GM10266 (cell line): ENCODE measurements at regions not wholly inside any gene's neighbourhood (a gene's known extent, or its start where the extent isn't known, plus 50 kb on each side); places are given as distances from the start of the nearest gene placed in this dataset.
"Not testable (repeated sequence)": the region's sequence is repeated elsewhere in the genome, so short reads cannot be mapped to it uniquely, and the experiment has no call there.

Experiments
- DNase-seq: peaks from one replicate; pipeline ENCODE4 v3.0.0; 2012; ENCODE audit errors: extremely low spot score
- TF ChIP-seq, protein P1 (sequence below): IDR thresholded peaks from 2 replicates; pipeline ENCODE4 v1.5.1; 2012; ENCODE audit warnings: mild to moderate bottlenecking, low read depth; ENCODE audit not compliant: control insufficient read depth, insufficient read depth; ENCODE audit errors: missing control alignments

DNA sequence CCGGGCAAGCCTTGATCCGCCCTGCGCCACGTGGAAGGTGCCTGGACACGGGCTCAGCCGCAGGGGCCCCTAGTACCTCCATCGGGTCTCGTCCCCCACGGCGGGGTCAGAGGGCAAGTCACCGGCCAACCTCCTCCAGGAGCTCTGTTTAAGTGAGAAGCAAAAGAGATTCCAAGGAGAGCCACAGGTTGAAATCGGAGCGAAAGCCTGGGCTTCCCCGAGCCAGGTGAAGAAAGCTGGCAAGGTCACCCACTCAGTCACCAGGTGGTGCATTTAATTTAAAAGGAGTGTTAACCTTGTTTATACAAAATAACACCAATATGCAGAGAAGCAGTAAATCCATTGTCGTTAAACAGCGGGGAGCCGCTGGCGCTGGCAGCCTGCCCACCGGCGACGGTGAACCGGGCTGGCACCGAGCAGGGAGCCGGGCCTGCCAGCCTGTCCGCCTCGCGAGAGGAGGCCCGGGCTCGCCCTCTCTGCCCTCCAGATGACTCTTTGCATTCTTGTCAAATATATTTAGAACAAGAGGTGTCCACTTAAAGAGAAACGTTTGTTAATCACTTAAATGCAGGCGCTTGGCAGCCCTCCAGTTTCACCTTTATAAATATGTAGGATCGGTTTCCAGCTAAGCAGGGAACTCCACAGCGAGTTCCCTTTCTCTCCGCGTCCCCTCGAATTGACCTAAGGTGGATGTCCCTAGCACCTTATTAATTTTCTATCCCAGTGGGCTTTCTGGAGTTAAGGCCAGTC is 277.3 kb upstream of the NR2F2 start:
- TF ChIP-seq, protein P1, sequence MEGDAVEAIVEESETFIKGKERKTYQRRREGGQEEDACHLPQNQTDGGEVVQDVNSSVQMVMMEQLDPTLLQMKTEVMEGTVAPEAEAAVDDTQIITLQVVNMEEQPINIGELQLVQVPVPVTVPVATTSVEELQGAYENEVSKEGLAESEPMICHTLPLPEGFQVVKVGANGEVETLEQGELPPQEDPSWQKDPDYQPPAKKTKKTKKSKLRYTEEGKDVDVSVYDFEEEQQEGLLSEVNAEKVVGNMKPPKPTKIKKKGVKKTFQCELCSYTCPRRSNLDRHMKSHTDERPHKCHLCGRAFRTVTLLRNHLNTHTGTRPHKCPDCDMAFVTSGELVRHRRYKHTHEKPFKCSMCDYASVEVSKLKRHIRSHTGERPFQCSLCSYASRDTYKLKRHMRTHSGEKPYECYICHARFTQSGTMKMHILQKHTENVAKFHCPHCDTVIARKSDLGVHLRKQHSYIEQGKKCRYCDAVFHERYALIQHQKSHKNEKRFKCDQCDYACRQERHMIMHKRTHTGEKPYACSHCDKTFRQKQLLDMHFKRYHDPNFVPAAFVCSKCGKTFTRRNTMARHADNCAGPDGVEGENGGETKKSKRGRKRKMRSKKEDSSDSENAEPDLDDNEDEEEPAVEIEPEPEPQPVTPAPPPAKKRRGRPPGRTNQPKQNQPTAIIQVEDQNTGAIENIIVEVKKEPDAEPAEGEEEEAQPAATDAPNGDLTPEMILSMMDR = no peak
- DNase-seq = no peak

DNA sequence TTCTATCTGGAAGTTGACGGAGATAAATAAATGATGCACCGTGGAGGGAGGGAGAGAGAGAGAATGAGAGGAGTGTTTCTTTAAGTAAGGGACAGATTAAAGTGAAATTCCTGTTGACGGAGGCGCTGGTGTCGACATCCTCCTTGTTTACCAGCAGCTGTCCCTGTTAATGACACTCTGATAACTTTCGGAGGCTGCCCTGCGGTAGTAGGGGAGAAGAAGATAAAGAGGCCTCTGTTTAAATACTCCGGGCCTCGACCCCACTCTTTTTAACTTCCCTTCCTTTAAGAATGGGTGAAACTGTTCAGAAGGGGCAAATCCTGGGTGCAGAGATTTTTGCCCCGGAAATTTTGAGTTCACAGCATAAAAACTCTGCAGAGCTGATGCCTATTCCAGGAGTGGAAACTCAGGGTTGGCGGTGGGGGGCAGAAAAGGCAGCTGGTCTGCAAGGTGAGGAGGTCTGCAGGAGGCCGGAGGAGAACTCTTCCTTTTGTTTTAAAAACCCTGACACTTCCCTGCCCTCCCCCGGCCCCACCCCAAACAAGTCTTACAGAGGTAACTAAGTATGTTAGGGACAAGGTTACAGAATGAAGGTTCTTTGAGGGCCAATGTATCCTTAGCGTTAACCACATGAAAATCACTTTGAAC is 276.6 kb upstream of the NR2F2 start:
- no peak for DNase-seq
- TF ChIP-seq, protein P1 = no peak

DNA sequence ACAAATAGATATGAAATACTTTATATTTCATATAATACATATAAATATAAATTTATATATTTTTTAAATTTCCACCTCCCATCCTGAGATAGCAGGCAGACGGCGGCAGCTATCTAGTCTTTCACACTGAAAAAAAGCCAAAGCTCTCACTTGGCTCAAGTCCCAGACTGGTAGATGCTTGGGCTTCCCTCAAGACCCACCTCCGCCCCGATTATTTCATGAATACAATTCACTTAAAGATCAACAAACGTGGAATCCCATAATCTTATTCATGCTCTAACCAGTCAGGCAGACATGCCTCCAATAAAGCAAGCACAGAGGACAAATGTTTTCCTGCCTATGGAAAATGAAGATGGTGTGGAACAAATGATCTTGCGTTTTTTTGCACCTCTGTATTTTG is 275.9 kb upstream of the NR2F2 start:
- no peak for DNase-seq

DNA sequence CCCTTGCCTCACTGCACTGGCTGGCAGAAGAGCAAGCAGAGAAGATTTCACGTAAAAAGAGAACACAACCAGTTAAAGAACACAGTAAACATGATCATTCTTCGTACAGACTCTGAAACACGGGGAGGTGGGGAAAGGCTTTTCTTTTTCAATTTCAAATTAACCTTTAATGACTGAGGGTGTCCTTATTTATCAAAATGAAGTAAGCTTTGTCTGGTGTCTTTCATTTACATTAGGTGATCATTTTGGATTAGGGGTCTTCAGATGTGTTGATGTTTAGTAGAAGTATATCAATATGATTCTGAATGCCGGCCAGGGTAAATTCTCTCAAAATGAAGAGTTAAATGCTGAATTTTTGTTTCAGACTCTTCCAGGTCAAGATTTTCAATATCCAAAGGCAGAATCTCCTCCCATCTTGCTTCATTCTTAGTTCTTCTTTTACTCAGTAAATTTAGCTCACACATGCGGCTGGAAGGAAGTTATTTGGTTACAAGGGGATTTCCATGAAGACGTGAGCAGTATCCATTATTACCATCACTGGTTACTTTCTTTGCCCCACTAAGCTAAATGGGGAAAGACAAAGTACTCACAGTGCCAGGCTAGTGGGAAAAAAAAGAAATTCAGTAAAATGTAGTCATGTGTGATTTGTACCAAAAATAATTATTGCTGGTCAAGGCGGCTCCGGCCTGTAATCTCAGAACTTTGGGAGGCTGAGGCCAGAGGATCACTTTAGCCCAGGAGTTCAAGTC is 272.2 kb upstream of the NR2F2 start:
- TF ChIP-seq, protein P1 = no peak
- peak; percentile 72 for DNase-seq

More for the DNA sequence above, 275.9 kb upstream of the NR2F2 start:
- TF ChIP-seq, protein P1 = no peak

DNA sequence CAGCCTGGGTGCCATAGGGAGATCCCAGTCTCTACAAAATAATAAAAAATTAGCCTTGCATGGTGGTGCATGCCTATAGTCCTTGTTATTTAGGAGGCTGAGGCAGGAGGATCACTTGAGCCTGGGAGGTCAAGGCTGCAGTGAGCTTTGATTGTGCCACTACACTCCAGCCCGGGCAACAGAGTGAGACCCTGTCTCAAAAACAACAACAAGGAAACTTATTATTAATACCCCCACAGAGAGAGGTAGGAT is 271.7 kb upstream of the NR2F2 start:
- DNase-seq = not testable (repeated sequence)

DNA sequence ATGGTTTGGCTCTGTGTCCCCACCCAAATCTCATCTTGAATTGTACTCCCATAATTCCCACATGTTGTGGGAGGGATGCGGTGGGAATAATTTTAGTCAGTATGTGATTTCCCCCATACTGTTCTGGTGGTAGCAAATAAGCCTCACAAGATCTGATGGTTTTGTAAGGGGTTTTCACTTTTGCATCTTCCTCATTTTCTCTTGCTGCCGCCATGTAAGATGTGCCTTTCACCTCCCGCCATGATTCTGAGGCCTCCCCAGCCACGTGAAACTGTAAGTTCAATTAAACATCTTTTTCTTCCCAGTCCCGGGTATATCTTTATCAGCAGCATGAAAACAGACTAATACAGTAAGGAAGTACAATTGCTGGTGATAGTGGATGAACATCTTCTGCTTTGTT is 269.9 kb upstream of the NR2F2 start:
- DNase-seq = not testable (repeated sequence)

DNA sequence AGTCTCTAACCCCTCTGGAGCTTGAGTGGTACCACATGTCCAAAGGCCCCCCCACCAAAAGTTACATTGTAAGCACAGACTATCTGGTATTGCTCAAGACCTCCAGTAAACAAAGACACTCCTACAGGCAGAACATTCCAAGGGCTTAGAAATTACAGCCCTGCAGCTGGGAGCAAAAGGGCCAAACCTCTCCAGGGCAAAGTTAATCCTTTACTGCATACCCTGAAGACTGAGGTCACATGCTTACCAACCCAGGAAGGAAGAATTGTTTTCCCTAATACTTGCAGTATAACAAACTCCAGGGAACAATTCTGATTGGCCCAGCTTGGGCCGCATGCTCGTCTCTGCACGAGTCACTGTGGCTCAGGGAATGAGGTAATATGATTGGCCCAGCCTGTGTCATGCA is 266.1 kb upstream of the NR2F2 start:
- no peak for DNase-seq

DNA sequence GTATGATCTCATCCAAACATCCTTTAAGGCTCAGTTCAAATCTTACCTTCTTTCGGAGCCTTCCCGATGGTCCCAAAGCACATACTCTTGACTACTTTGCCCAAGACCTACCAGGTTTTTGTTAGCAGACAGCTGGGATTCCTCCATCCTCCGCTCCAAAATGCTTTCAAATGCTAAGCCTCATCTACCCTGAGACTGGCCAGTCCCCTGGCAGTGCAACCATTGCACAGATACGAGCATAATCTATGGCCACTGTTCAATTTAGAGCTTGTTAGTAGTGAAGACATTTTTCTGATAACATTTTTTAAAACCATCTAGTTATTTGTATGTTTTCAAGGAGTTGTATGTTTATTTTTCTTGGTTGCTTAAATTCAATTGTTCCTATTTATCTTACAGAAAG is 264.4 kb upstream of the NR2F2 start:
- TF ChIP-seq, protein P1 = no peak
- DNase-seq = no peak

More for the DNA sequence above, 266.1 kb upstream of the NR2F2 start:
- TF ChIP-seq, protein P1 = no peak
